ENCODE measurements at regions not wholly inside any gene's neighbourhood (a gene's known extent, or its start where the extent isn't known, plus 50 kb on each side); places are given as distances from the start of the nearest gene placed in this dataset.

DNA sequence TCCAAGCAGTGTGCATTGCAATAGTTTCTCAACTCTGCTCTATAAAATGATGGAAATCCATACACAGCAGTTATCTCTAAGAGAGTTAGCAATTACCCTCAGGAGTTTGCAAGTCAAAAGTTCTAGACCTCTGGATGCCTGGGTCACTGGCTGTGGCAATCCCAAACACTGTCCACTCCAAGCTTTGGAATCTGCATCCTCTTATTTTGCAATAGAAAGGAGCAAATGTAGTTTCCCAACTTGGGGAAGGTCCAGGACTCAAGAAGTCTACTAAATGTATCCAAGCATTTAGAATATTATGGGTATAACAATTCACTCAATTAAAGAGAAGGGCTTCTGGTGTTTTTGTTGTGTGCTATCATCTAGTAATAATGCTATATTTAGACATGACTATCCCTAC is 131.3 kb upstream of the NRP1 start:
- no peaks in the 10 kb centered on the region for H3K27me3 ChIP-seq (ENCODE audit: control insufficient read depth in 1 of 2, insufficient read depth in 1 of 2, low read length in 2 of 2)
- no peak overlapping the region for H2AFZ ChIP-seq (ENCODE audit: low read depth, low read length)
- no peak overlapping the region for H3K14ac ChIP-seq (ENCODE audit: low read length in 2 of 2)
- H3K4ac ChIP-seq (ENCODE audit: low read depth in 1 of 2, low read length in 2 of 2) = no peak overlapping the region
- H3K27ac ChIP-seq (ENCODE audit: low read length, poor library complexity, severe bottlenecking) = no peak overlapping the region
- H4K8ac ChIP-seq (ENCODE audit: low read length) = no peak overlapping the region
- no peak overlapping the region for H2BK120ac ChIP-seq (ENCODE audit: low read depth, low read length)
- no peak overlapping the region for H3K4me2 ChIP-seq (ENCODE audit: low read length, poor library complexity, severe bottlenecking)
- H2BK12ac ChIP-seq (ENCODE audit: low read length in 2 of 2) = no peak overlapping the region
- no peaks in the 10 kb centered on the region for H3K79me1 ChIP-seq (replicated peaks; ENCODE audit: low read length, poor library complexity, severe bottlenecking)
- H3K4me3 ChIP-seq (ENCODE audit: insufficient read depth in 1 of 2, low read depth in 1 of 2, low read length in 2 of 2) = no peak overlapping the region
- H3K18ac ChIP-seq (ENCODE audit: low read depth in 1 of 2, low read length in 2 of 2) = no peak overlapping the region
- H2AK5ac ChIP-seq (ENCODE audit: low read length, severe bottlenecking) = no peak overlapping the region
- H3K23ac ChIP-seq (ENCODE audit: low read length in 2 of 2) = no peak overlapping the region
- no peak overlapping the region for H2BK5ac ChIP-seq (ENCODE audit: low read depth, low read length, poor library complexity, severe bottlenecking)
- no peak overlapping the region for H3K9ac ChIP-seq (ENCODE audit: low read length)
- no peak overlapping the region for H2BK15ac ChIP-seq (ENCODE audit: low read depth, poor library complexity, severe bottlenecking)
- H4K91ac ChIP-seq (ENCODE audit: low read length) = no peak overlapping the region
- H3K36me3 ChIP-seq (ENCODE audit: control insufficient read depth in 1 of 2, insufficient read depth in 2 of 2, low read depth in 1 of 2, low read length in 2 of 2) = no peaks in the 10 kb centered on the region
- no peak for DNase-seq
- H3K9me3 ChIP-seq (ENCODE audit: control insufficient read depth, low read length) = no peaks in the 10 kb centered on the region
- no peaks in the 10 kb centered on the region for H3K4me1 ChIP-seq (ENCODE audit: control insufficient read depth, insufficient read depth, low read depth, low read length)

DNA sequence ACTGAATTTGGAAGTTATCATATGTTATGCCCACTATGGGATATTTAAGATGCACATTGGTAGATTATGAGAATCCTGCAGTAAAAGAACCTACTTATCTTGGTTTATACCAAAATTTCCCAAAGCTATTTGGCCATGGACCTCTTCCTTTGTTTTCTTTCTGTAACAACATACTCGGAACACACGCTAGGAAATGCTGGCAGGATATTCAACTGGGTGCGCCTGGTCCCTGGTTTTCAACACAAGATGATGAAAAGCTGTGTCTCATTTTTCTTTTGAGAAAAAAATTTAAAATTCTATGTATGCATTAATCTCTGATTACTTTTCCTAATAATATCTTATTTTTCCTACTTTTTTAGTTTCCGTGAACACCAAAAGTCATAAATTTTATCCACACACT is 128.5 kb upstream of the NRP1 start:
- Histone ChIP-seq H2BK120ac (ENCODE audit: low read depth, low read length) (no peak overlapping the region), H3K18ac (ENCODE audit: low read depth in 1 of 2, low read length in 2 of 2) (no peak overlapping the region), H3K23ac (ENCODE audit: low read length in 2 of 2) (no peak overlapping the region), H3K4me1 (ENCODE audit: control insufficient read depth, insufficient read depth, low read depth, low read length) (peaks cover 2% of the 10 kb centered on the region), H4K8ac (ENCODE audit: low read length) (no peak overlapping the region), H3K14ac (ENCODE audit: low read length in 2 of 2) (no peak overlapping the region), H3K9me3 (ENCODE audit: control insufficient read depth, low read length) (no peaks in the 10 kb centered on the region), H2BK5ac (ENCODE audit: low read depth, low read length, poor library complexity, severe bottlenecking) (no peak overlapping the region), H2AFZ (ENCODE audit: low read depth, low read length) (no peak overlapping the region), H3K4me3 (ENCODE audit: insufficient read depth in 1 of 2, low read depth in 1 of 2, low read length in 2 of 2) (no peak overlapping the region), H3K4me2 (ENCODE audit: low read length, poor library complexity, severe bottlenecking) (no peak overlapping the region), H2BK12ac (ENCODE audit: low read length in 2 of 2) (no peak overlapping the region), H2AK5ac (ENCODE audit: low read length, severe bottlenecking) (no peak overlapping the region), H3K4ac (ENCODE audit: low read depth in 1 of 2, low read length in 2 of 2) (no peak overlapping the region), H3K36me3 (ENCODE audit: control insufficient read depth in 1 of 2, insufficient read depth in 2 of 2, low read depth in 1 of 2, low read length in 2 of 2) (no peaks in the 10 kb centered on the region), H4K91ac (ENCODE audit: low read length) (no peak overlapping the region), H3K79me1 (replicated peaks; ENCODE audit: low read length, poor library complexity, severe bottlenecking) (no peaks in the 10 kb centered on the region), H2BK15ac (ENCODE audit: low read depth, poor library complexity, severe bottlenecking) (no peak overlapping the region), H3K27ac (ENCODE audit: low read length, poor library complexity, severe bottlenecking) (no peak overlapping the region), H3K27me3 (ENCODE audit: control insufficient read depth in 1 of 2, insufficient read depth in 1 of 2, low read length in 2 of 2) (no peaks in the 10 kb centered on the region), H3K9ac (ENCODE audit: low read length) (peak overlapping the region; percentile 26)
- no peak for DNase-seq
- 98% methylated on average over 3 of the region's 4 CpGs for WGBS

DNA sequence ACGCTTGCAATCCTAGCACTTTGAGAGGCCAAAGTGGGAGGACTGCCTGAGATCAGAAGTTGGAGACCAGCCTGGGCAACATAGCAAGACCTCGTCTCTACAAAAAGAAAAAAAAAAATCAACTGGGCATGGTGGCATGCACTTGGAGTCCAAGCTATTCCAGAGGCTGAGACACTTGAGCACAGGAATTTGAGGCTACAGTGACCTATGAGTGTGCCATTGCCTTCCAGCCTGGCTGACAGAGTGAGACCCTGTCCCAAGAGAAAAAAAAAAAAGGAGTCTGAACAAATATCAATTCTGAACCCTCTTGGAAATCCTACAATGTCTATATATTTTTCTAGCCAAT is 126.8 kb upstream of the NRP1 start:
- no peaks in the 10 kb centered on the region for H3K27me3 ChIP-seq (ENCODE audit: control insufficient read depth in 1 of 2, insufficient read depth in 1 of 2, low read length in 2 of 2)
- peak overlapping the region; percentile 1 for H3K9ac ChIP-seq (ENCODE audit: low read length)
- no peaks in the 10 kb centered on the region for H3K79me1 ChIP-seq (replicated peaks; ENCODE audit: low read length, poor library complexity, severe bottlenecking)
- H2BK15ac ChIP-seq (ENCODE audit: low read depth, poor library complexity, severe bottlenecking) = no peak overlapping the region
- peaks cover 2% of the 10 kb centered on the region for H3K4me1 ChIP-seq (ENCODE audit: control insufficient read depth, insufficient read depth, low read depth, low read length)
- H2BK5ac ChIP-seq (ENCODE audit: low read depth, low read length, poor library complexity, severe bottlenecking) = no peak overlapping the region
- no peak overlapping the region for H4K91ac ChIP-seq (ENCODE audit: low read length)
- no peak for DNase-seq
- H3K36me3 ChIP-seq (ENCODE audit: control insufficient read depth in 1 of 2, insufficient read depth in 2 of 2, low read depth in 1 of 2, low read length in 2 of 2) = no peaks in the 10 kb centered on the region
- H4K8ac ChIP-seq (ENCODE audit: low read length) = no peak overlapping the region
- no peak overlapping the region for H3K14ac ChIP-seq (ENCODE audit: low read length in 2 of 2)
- H3K4ac ChIP-seq (ENCODE audit: low read depth in 1 of 2, low read length in 2 of 2) = no peak overlapping the region
- H3K23ac ChIP-seq (ENCODE audit: low read length in 2 of 2) = no peak overlapping the region
- H2AFZ ChIP-seq (ENCODE audit: low read depth, low read length) = no peak overlapping the region
- H3K9me3 ChIP-seq (ENCODE audit: control insufficient read depth, low read length) = no peaks in the 10 kb centered on the region
- H3K27ac ChIP-seq (ENCODE audit: low read length, poor library complexity, severe bottlenecking) = no peak overlapping the region
- H3K18ac ChIP-seq (ENCODE audit: low read depth in 1 of 2, low read length in 2 of 2) = no peak overlapping the region
- no peak overlapping the region for H3K4me2 ChIP-seq (ENCODE audit: low read length, poor library complexity, severe bottlenecking)
- no peak overlapping the region for H2AK5ac ChIP-seq (ENCODE audit: low read length, severe bottlenecking)
- no peak overlapping the region for H3K4me3 ChIP-seq (ENCODE audit: insufficient read depth in 1 of 2, low read depth in 1 of 2, low read length in 2 of 2)
- H2BK120ac ChIP-seq (ENCODE audit: low read depth, low read length) = no peak overlapping the region
- no peak overlapping the region for H2BK12ac ChIP-seq (ENCODE audit: low read length in 2 of 2)
- 98% methylated on average over 2 of the region's 2 CpGs for WGBS

DNA sequence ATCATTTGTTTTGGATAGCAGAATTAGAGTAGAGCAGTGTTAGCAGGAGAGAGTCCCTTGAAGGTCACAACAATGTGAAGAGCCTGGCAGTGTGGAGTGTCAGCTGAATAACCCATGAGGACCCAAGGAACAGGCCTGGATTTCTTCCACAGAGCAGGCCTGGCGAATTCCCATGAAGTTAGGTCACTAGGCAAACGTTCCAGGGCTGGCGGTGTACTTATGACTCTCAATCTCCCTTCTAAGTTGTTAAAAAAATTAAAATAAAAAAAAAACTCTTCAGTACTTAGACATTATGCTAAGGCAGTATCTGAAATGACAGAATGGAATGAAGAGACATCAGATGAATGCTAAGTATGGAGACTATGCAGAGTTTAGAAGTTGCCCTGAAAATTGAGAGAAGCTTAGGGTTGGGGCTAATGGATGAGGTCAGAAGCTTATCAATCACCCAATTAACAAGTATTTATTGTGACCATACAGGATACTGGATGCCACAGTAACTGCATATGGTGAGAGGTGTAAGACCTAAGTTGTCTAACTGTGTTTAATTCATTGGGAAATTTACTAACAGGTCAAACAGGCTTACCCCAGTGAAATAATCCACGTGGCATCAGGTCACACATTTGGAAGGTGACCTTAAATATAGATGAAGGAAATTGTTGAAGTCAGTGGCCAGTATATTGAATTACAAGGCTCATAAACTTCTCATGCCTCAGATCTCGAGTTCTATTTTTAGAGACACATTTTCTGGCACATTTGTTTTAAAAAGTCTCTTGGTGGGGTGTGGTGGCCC is 126.2 kb upstream of the NRP1 start:
- WGBS = 92% methylated on average over 2 of the region's 5 CpGs
- no peak overlapping the region for H2BK12ac ChIP-seq (ENCODE audit: low read length in 2 of 2)
- H3K23ac ChIP-seq (ENCODE audit: low read length in 2 of 2) = no peak overlapping the region
- H3K27me3 ChIP-seq (ENCODE audit: control insufficient read depth in 1 of 2, insufficient read depth in 1 of 2, low read length in 2 of 2) = no peaks in the 10 kb centered on the region
- H3K4me3 ChIP-seq (ENCODE audit: insufficient read depth in 1 of 2, low read depth in 1 of 2, low read length in 2 of 2) = no peak overlapping the region
- H3K4me1 ChIP-seq (ENCODE audit: control insufficient read depth, insufficient read depth, low read depth, low read length) = peaks cover 2% of the 10 kb centered on the region
- H3K27ac ChIP-seq (ENCODE audit: low read length, poor library complexity, severe bottlenecking) = no peak overlapping the region
- H3K18ac ChIP-seq (ENCODE audit: low read depth in 1 of 2, low read length in 2 of 2) = no peak overlapping the region
- no peak overlapping the region for H3K4me2 ChIP-seq (ENCODE audit: low read length, poor library complexity, severe bottlenecking)
- H2BK120ac ChIP-seq (ENCODE audit: low read depth, low read length) = no peak overlapping the region
- no peak overlapping the region for H2BK15ac ChIP-seq (ENCODE audit: low read depth, poor library complexity, severe bottlenecking)
- no peak overlapping the region for H2BK5ac ChIP-seq (ENCODE audit: low read depth, low read length, poor library complexity, severe bottlenecking)
- H4K8ac ChIP-seq (ENCODE audit: low read length) = no peak overlapping the region
- no peak overlapping the region for H3K14ac ChIP-seq (ENCODE audit: low read length in 2 of 2)
- DNase-seq = peak; percentile 51
- H4K91ac ChIP-seq (ENCODE audit: low read length) = no peak overlapping the region
- peak overlapping the region; percentile 18 for H3K9ac ChIP-seq (ENCODE audit: low read length)
- H3K79me1 ChIP-seq (replicated peaks; ENCODE audit: low read length, poor library complexity, severe bottlenecking) = no peaks in the 10 kb centered on the region
- no peak overlapping the region for H3K4ac ChIP-seq (ENCODE audit: low read depth in 1 of 2, low read length in 2 of 2)
- H2AK5ac ChIP-seq (ENCODE audit: low read length, severe bottlenecking) = no peak overlapping the region
- H3K36me3 ChIP-seq (ENCODE audit: control insufficient read depth in 1 of 2, insufficient read depth in 2 of 2, low read depth in 1 of 2, low read length in 2 of 2) = no peaks in the 10 kb centered on the region
- H3K9me3 ChIP-seq (ENCODE audit: control insufficient read depth, low read length) = no peaks in the 10 kb centered on the region
- H2AFZ ChIP-seq (ENCODE audit: low read depth, low read length) = no peak overlapping the region

All from mesenchymal stem cell (in vitro differentiated cells and primary cell).